ENCODE measurements at regions not wholly inside any gene's neighbourhood (a gene's known extent, or its start where the extent isn't known, plus 50 kb on each side); places are given as distances from the start of the nearest gene placed in this dataset.

DNA sequence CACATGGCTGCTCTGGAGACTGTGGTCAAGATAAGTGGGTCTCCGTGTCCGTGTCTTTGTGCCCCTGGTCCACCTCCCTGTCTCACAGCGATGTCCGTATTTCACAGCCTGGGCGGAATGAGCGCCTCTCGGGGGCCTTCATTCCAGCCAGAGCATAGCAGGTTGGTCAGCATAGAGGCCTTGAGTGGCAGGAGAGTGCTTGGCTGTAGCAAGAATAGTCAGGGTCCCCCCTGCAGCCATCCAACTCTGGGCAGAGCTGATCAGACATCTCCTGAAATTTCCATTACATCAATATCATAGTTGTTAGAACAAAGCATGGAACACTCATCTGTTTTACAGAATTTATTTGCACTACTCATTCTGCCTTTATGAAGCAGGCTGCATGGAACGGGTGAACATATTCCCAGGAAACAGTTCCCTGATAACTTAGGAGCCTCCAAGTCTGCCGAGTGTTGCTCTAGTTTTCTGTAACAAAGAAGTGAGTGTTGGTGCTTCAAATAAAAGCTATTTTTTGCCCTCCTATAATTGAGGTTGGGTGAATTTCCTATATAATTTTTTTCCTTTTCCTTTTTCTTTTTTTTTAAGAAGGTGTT lies 255.3 kb downstream of the INHBA start:
- Histone ChIP-seq H3K79me1 (replicated peaks; ENCODE audit: low read length, poor library complexity, severe bottlenecking) (no peaks in the 10 kb centered on the region), H3K18ac (ENCODE audit: low read depth in 1 of 2, low read length in 2 of 2) (peak overlapping the region in 1 of 2 experiments; percentile 83), H3K4me3 (ENCODE audit: insufficient read depth in 1 of 2, low read depth in 1 of 2, low read length in 2 of 2) (no peak overlapping the region), H3K9ac (ENCODE audit: low read length) (peak overlapping the region; percentile 44), H2AFZ (ENCODE audit: low read depth, low read length) (no peak overlapping the region), H3K4ac (ENCODE audit: low read depth in 1 of 2, low read length in 2 of 2) (peak overlapping the region in 1 of 2 experiments; percentile 21), H3K14ac (ENCODE audit: low read length in 2 of 2) (peak overlapping the region in 1 of 2 experiments; percentile 75), H3K27me3 (ENCODE audit: control insufficient read depth in 1 of 2, insufficient read depth in 1 of 2, low read length in 2 of 2) (no peaks in the 10 kb centered on the region), H2BK12ac (ENCODE audit: low read length in 2 of 2) (peak overlapping the region; percentile 0 to 34), H3K36me3 (ENCODE audit: control insufficient read depth in 1 of 2, insufficient read depth in 2 of 2, low read depth in 1 of 2, low read length in 2 of 2) (no peaks in the 10 kb centered on the region), H2BK120ac (ENCODE audit: low read depth, low read length) (no peak overlapping the region), H4K8ac (ENCODE audit: low read length) (no peak overlapping the region), H3K4me2 (ENCODE audit: low read length, poor library complexity, severe bottlenecking) (no peak overlapping the region), H3K27ac (ENCODE audit: low read length, poor library complexity, severe bottlenecking) (no peak overlapping the region), H3K9me3 (ENCODE audit: control insufficient read depth, low read length) (no peaks in the 10 kb centered on the region), H2BK5ac (ENCODE audit: low read depth, low read length, poor library complexity, severe bottlenecking) (no peak overlapping the region), H4K91ac (ENCODE audit: low read length) (no peak overlapping the region), H3K23ac (ENCODE audit: low read length in 2 of 2) (no peak overlapping the region), H3K4me1 (ENCODE audit: control insufficient read depth, insufficient read depth, low read depth, low read length) (no peaks in the 10 kb centered on the region), H2AK5ac (ENCODE audit: low read length, severe bottlenecking) (no peak overlapping the region), H2BK15ac (ENCODE audit: low read depth, poor library complexity, severe bottlenecking) (no peak overlapping the region)
- 94% methylated on average over 7 of the region's 9 CpGs for WGBS
- no peak for DNase-seq

DNA sequence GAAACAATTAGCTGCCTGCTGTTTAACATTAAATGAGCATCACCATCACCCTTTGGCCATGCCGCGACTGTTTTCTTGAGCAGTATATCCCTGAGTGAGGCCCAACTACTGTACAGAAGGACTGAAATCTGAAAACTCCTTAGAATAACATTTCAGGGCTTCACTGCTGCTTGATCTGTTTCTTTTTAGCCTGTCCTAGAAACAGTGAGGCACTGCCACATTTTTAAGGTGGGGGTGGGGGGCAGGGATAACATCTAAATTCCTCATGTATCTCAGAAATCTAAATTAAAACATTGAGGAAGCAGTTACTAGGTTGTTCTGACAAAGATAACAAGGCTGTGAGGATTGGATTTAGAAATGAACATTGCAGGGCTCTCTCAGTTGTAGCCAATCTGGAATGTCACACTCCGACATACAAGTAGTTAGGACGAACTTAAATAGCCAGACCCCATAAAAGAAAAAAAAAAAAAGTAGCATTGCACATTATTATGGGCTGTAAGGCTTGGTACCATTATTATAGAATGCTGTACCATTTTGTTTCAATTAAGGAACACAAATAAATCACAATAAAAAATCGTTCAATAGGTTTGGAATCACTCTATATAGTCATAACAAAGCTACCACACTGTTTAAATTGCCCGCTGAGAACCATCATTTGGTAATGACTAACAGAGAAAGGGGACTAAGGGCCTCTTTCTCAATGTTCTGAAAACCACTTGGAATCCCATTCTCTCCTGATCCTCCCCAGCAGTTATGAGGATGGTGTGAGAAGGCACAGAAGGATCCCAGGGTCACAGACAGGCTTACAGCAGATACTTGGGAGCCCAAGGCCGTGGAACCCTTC lies 256.1 kb downstream of the INHBA start:
- no peaks in the 10 kb centered on the region for H3K79me1 ChIP-seq (replicated peaks; ENCODE audit: low read length, poor library complexity, severe bottlenecking)

DNA sequence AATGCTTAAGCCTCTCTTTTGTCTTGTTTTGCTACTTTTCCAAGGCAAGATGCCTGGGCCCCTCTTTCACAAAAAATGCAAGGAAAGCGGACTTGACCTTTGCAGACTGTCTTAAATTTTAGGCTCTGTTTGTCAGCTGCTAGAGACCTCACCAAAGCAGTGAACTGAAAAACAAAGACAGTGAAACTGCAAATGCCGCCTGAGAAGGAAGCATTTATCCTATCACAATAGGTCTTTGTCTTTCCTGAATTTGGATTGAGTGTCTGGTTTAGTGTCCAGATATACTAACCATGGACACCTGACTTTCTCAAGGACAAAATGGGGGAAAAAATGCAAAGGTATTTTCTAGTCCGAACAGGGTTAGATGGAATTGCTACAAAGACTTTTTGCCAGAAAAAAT lies 256.9 kb downstream of the INHBA start:
- Histone ChIP-seq H2BK12ac (ENCODE audit: low read length in 2 of 2) (no peak overlapping the region), H3K4me1 (ENCODE audit: control insufficient read depth, insufficient read depth, low read depth, low read length) (no peaks in the 10 kb centered on the region), H3K9me3 (ENCODE audit: control insufficient read depth, low read length) (no peaks in the 10 kb centered on the region), H4K91ac (ENCODE audit: low read length) (no peak overlapping the region), H2BK15ac (ENCODE audit: low read depth, poor library complexity, severe bottlenecking) (no peak overlapping the region), H2BK120ac (ENCODE audit: low read depth, low read length) (no peak overlapping the region), H2AK5ac (ENCODE audit: low read length, severe bottlenecking) (no peak overlapping the region), H3K4me2 (ENCODE audit: low read length, poor library complexity, severe bottlenecking) (no peak overlapping the region), H3K4me3 (ENCODE audit: insufficient read depth in 1 of 2, low read depth in 1 of 2, low read length in 2 of 2) (no peak overlapping the region), H2AFZ (ENCODE audit: low read depth, low read length) (no peak overlapping the region), H3K18ac (ENCODE audit: low read depth in 1 of 2, low read length in 2 of 2) (no peak overlapping the region), H4K8ac (ENCODE audit: low read length) (no peak overlapping the region), H3K27me3 (ENCODE audit: control insufficient read depth in 1 of 2, insufficient read depth in 1 of 2, low read length in 2 of 2) (no peaks in the 10 kb centered on the region), H3K14ac (ENCODE audit: low read length in 2 of 2) (no peak overlapping the region), H2BK5ac (ENCODE audit: low read depth, low read length, poor library complexity, severe bottlenecking) (no peak overlapping the region), H3K23ac (ENCODE audit: low read length in 2 of 2) (no peak overlapping the region), H3K27ac (ENCODE audit: low read length, poor library complexity, severe bottlenecking) (no peak overlapping the region), H3K4ac (ENCODE audit: low read depth in 1 of 2, low read length in 2 of 2) (no peak overlapping the region), H3K36me3 (ENCODE audit: control insufficient read depth in 1 of 2, insufficient read depth in 2 of 2, low read depth in 1 of 2, low read length in 2 of 2) (no peaks in the 10 kb centered on the region), H3K79me1 (replicated peaks; ENCODE audit: low read length, poor library complexity, severe bottlenecking) (no peaks in the 10 kb centered on the region), H3K9ac (ENCODE audit: low read length) (no peak overlapping the region)
- 89% methylated on average over 3 of the region's 3 CpGs for WGBS
- DNase-seq: no peak

More for the DNA sequence above, 256.1 kb downstream of the INHBA start:
- H3K27ac ChIP-seq (ENCODE audit: low read length, poor library complexity, severe bottlenecking): no peak overlapping the region
- H2AFZ ChIP-seq (ENCODE audit: low read depth, low read length): no peak overlapping the region
- H4K8ac ChIP-seq (ENCODE audit: low read length): no peak overlapping the region
- no peaks in the 10 kb centered on the region for H3K9me3 ChIP-seq (ENCODE audit: control insufficient read depth, low read length)
- no peaks in the 10 kb centered on the region for H3K27me3 ChIP-seq (ENCODE audit: control insufficient read depth in 1 of 2, insufficient read depth in 1 of 2, low read length in 2 of 2)
- peak overlapping the region; percentile 0 to 63 for H2BK12ac ChIP-seq (ENCODE audit: low read length in 2 of 2)
- 88% methylated on average over 5 of the region's 7 CpGs for WGBS
- no peak overlapping the region for H3K23ac ChIP-seq (ENCODE audit: low read length in 2 of 2)
- H3K9ac ChIP-seq (ENCODE audit: low read length): no peak overlapping the region
- peak overlapping the region in 1 of 2 experiments; percentile 75 for H3K14ac ChIP-seq (ENCODE audit: low read length in 2 of 2)
- H2AK5ac ChIP-seq (ENCODE audit: low read length, severe bottlenecking): no peak overlapping the region
- no peak overlapping the region for H2BK5ac ChIP-seq (ENCODE audit: low read depth, low read length, poor library complexity, severe bottlenecking)
- H4K91ac ChIP-seq (ENCODE audit: low read length): no peak overlapping the region
- peak; percentile 26 for DNase-seq
- H3K36me3 ChIP-seq (ENCODE audit: control insufficient read depth in 1 of 2, insufficient read depth in 2 of 2, low read depth in 1 of 2, low read length in 2 of 2): no peaks in the 10 kb centered on the region
- no peak overlapping the region for H3K4me2 ChIP-seq (ENCODE audit: low read length, poor library complexity, severe bottlenecking)
- H2BK120ac ChIP-seq (ENCODE audit: low read depth, low read length): no peak overlapping the region
- no peak overlapping the region for H3K4me3 ChIP-seq (ENCODE audit: insufficient read depth in 1 of 2, low read depth in 1 of 2, low read length in 2 of 2)
- no peaks in the 10 kb centered on the region for H3K4me1 ChIP-seq (ENCODE audit: control insufficient read depth, insufficient read depth, low read depth, low read length)
- H3K18ac ChIP-seq (ENCODE audit: low read depth in 1 of 2, low read length in 2 of 2): peak overlapping the region in 1 of 2 experiments; percentile 83
- peak overlapping the region in 1 of 2 experiments; percentile 21 for H3K4ac ChIP-seq (ENCODE audit: low read depth in 1 of 2, low read length in 2 of 2)
- no peak overlapping the region for H2BK15ac ChIP-seq (ENCODE audit: low read depth, poor library complexity, severe bottlenecking)

DNA sequence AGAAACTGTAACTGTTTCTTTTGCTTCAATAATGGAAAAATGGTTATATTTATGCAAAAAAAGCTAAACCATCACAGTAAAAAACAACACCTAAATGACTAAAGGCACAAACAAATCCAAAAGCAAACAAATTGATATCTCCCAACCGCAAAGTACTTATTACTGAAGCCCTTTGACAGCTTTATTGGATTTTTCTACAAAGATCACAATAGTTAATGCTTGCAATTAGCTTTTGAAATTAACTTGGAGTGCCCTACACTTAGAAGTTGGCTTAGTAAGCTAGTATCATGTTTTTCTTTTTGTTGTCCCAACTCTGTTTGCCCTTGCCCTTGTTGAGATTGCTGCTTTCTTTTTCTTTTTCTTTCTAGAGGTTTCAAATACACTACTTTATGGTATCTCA lies 257.5 kb downstream of the INHBA start:
- no peak overlapping the region for H2BK5ac ChIP-seq (ENCODE audit: low read depth, low read length, poor library complexity, severe bottlenecking)

More for the DNA sequence above, 257.5 kb downstream of the INHBA start:
- WGBS: 100% methylated on average over 1 of the region's 1 CpG
- H3K27me3 ChIP-seq (ENCODE audit: control insufficient read depth in 1 of 2, insufficient read depth in 1 of 2, low read length in 2 of 2): no peaks in the 10 kb centered on the region
- H3K9ac ChIP-seq (ENCODE audit: low read length): no peak overlapping the region
- no peak overlapping the region for H2AK5ac ChIP-seq (ENCODE audit: low read length, severe bottlenecking)
- H3K18ac ChIP-seq (ENCODE audit: low read depth in 1 of 2, low read length in 2 of 2): no peak overlapping the region
- H2BK120ac ChIP-seq (ENCODE audit: low read depth, low read length): no peak overlapping the region
- H2BK15ac ChIP-seq (ENCODE audit: low read depth, poor library complexity, severe bottlenecking): no peak overlapping the region
- H3K4me3 ChIP-seq (ENCODE audit: insufficient read depth in 1 of 2, low read depth in 1 of 2, low read length in 2 of 2): no peak overlapping the region
- H3K4ac ChIP-seq (ENCODE audit: low read depth in 1 of 2, low read length in 2 of 2): no peak overlapping the region
- no peak overlapping the region for H4K91ac ChIP-seq (ENCODE audit: low read length)
- no peak overlapping the region for H2AFZ ChIP-seq (ENCODE audit: low read depth, low read length)
- H2BK12ac ChIP-seq (ENCODE audit: low read length in 2 of 2): no peak overlapping the region
- no peaks in the 10 kb centered on the region for H3K36me3 ChIP-seq (ENCODE audit: control insufficient read depth in 1 of 2, insufficient read depth in 2 of 2, low read depth in 1 of 2, low read length in 2 of 2)
- H3K27ac ChIP-seq (ENCODE audit: low read length, poor library complexity, severe bottlenecking): no peak overlapping the region
- DNase-seq: no peak
- H3K23ac ChIP-seq (ENCODE audit: low read length in 2 of 2): no peak overlapping the region
- no peaks in the 10 kb centered on the region for H3K79me1 ChIP-seq (replicated peaks; ENCODE audit: low read length, poor library complexity, severe bottlenecking)
- H4K8ac ChIP-seq (ENCODE audit: low read length): no peak overlapping the region
- H3K9me3 ChIP-seq (ENCODE audit: control insufficient read depth, low read length): no peaks in the 10 kb centered on the region
- no peak overlapping the region for H3K4me2 ChIP-seq (ENCODE audit: low read length, poor library complexity, severe bottlenecking)
- no peaks in the 10 kb centered on the region for H3K4me1 ChIP-seq (ENCODE audit: control insufficient read depth, insufficient read depth, low read depth, low read length)
- no peak overlapping the region for H3K14ac ChIP-seq (ENCODE audit: low read length in 2 of 2)

All from mesenchymal stem cell (in vitro differentiated cells and primary cell).